ENCODE measurements at regions not wholly inside any gene's neighbourhood (a gene's known extent, or its start where the extent isn't known, plus 50 kb on each side); places are given as distances from the start of the nearest gene placed in this dataset.
"Not testable (repeated sequence)": the region's sequence is repeated elsewhere in the genome, so short reads cannot be mapped to it uniquely, and the experiment has no call there.

DNA sequence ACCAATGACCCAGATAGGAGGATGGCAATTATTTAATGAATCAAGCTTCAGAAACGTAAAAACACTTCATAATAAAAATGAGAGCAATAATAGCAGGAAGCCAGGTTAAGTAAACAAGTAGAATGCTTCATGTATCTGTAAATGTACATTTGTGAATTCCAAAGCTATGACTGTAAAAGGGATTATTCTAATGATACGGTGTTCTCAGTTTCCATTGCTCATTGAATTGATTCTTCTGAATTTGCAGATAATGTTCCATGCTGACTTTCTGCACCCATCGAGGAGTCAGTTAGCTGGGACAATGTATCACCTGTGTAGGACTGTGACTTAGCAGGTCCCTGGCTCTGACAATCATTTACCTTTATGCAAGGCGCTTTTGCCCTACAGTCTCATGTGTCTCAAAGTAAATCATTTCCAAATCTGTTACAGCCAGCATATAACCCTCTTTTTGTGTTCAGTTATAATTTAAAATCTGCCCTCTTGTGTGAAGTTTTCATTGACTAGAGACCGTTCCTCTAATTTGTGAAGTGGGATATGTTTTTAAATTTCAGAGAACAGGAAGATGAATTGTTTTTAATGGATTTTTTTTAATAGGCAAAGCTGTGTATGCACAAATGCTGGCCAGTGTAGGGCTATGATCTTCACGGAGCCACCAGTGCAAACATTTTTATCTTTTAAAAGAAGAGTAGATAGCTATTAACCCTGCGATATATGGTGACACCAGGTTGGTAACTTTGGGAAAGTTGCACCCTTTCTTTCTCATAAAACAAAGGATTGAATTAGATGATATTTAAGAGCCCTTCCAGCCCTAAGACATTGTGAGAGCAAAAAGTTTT is 267.1 kb downstream of the KLF5 start:
- WGBS, 3 donors: 26 to 69% (median 59%) methylated on average over 7 of the region's 7 CpGs
- H3K27ac ChIP-seq (ENCODE audit: low read depth, low read length): no peak overlapping the region

DNA sequence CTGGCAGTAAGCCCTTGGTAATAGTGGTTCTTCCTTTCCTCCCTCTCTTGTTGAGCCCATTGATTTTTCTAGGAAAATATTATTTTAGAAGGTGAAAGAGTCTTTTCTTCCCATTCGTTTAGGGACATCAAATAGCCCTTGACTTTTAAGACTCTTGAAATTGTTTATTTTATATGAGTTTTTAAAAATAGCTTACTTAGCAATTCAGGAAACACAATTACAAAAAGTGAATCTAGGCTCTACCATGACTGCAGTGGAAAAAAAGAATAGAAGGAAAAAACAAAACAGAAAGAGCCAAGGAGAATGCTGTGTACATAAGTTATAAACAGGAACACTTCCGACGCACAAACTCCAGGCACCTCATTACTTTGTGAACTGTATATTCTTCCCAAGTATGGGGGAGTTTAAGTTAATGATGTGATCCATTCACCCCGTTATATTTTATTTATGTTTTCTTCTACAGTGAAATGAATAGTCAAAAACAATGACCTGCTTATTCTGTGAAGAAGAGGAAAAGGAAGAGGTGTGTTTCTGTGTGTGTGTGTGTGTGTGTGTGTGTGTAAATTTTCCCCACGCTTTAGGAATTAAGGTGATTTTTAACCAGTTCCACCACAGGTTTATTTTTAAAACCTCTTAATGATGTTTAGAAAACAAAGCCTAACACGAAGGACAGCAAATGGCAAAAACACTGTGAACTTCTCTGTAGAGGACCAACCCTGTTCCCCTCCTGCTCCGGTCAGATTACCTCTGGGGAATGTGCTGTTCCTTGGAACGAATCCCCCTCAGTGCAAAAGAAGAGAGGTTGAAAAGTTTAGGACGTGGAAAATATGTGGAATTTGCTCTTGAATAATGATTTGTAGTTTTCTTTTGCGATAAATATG is 266.3 kb downstream of the KLF5 start:
- 46 to 56% (median 48%) methylated on average over 10 of the region's 10 CpGs for WGBS, 3 donors
- no peak overlapping the region for H3K27ac ChIP-seq (ENCODE audit: low read depth, low read length)

GRCh38 chr13:73323615-73324014 is 264.8 kb downstream of the KLF5 start:
- no peak overlapping the region for H3K27ac ChIP-seq (ENCODE audit: low read depth, low read length)
- WGBS, 3 donors: 70 to 91% (median 75%) methylated on average over 1 of the region's 1 CpG

DNA sequence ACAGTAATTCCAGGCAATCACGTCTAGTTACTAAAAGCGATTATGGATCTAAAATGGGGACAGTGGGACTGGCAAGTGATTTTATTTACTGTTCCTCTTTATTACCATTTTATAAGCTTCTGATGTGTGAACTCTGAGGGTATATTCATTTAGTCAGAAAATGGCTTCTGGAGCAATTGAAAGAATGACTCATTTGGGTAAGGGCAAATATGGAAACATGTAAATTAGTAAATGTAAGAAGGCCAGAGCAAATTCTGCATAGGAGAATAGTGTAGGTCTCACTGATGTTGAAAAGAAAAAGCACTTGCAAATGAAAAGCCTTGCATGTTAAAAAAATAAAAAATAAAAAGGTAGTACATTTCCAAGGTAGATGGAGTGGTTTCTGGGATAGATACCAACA is 262.2 kb downstream of the KLF5 start:
- H3K27ac ChIP-seq (ENCODE audit: low read depth, low read length): no peak overlapping the region

GRCh38 chr13:73317140-73317539 is 258.3 kb downstream of the KLF5 start:
- WGBS, 3 donors: 94 to 99% (median 98%) methylated on average over 2 of the region's 2 CpGs
- H3K27ac ChIP-seq (ENCODE audit: low read depth, low read length): no peak overlapping the region

More for the DNA sequence above, 262.2 kb downstream of the KLF5 start:
- WGBS, 3 donors: 93 to 99% (median 95%) methylated on average over 2 of the region's 2 CpGs

GRCh38 chr13:73310366-73310765 is 251.6 kb downstream of the KLF5 start:
- 73 to 91% (median 87%) methylated on average over 2 of the region's 2 CpGs for WGBS, 3 donors
- no peak overlapping the region for H3K27ac ChIP-seq (ENCODE audit: low read depth, low read length)

DNA sequence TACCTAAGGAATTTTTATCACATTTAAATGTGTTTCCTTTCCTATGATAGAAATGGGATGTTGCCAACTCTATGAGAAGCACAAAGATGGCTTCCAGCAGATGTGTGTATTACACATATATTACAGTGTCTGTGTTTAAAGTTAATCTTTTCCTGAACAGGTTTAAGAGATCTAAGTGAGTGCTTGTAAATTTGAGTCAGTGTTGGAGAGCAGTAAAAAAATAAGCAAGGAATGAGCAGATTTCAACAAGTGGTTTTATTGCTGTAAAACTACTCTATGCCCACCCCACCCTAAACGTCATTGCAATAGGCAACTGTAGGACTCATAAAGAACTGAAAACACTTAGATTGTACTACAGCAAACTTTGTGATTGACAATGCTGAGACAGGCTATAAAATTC is 248.7 kb downstream of the KLF5 start:
- H3K27ac ChIP-seq (ENCODE audit: low read depth, low read length): no peak overlapping the region
- WGBS, 3 donors: 52 to 83% (median 81%) methylated on average over 1 of the region's 1 CpG

DNA sequence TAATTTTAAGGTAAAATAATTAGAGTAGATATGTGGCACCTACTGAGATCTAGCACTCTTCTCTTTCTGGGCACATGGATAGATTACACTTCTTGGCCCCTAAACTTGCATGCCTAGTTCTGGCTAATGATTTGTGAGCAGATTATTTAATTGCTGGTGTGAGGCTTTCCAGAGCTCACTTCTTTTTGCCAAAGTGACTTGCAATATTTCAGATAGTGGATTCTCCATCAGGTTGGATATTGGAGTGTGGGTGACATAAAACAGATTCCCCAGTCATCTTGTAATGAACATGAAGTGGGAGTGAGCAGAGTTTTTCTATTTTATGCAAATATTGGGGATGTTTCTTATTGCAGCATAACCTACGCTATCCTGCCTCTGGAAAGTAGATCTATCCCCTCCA is 247.9 kb downstream of the KLF5 start:
- 85 to 100% (median 92%) methylated on average over 1 of the region's 1 CpG for WGBS, 3 donors
- no peak overlapping the region for H3K27ac ChIP-seq (ENCODE audit: low read depth, low read length)

DNA sequence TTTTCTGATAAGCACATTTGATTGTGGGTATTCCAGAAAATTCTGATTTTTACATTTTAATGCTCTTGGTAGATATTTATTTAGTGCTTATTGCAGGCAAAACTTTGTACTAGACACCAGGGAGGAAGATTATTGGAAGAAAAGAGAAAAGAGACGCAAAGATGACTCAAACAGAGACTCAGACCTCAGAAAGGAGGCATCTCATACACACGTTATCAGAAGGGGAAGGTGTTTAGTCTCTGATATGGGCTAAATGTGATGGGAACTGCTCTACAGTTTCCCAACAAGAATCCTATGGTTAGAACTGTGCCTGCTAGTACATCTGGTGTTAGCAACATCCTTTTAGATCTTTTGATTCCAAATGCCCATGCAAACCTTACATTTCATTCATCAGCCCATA is 245.6 kb downstream of the KLF5 start:
- WGBS, 3 donors: 77 to 86% (median 84%) methylated on average over 2 of the region's 2 CpGs
- no peak overlapping the region for H3K27ac ChIP-seq (ENCODE audit: low read depth, low read length)

DNA sequence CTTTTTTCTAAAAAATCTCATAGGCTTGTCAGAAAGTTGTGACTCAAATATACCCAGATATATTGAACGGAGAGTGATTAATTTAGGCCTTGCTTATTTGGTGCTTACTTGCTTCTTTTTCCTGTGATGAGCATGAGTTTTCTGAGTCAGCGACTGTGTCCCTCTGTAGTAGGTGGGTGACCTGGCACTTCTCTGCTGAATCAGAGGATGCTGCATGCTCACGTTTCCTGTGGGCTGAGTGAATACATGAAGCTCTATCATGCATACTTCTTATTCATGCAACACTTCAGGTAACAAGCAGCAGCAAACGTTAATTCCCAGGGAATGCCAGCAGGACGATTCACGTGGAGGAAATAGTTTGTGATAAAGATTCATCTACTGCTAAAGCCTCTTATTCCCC is 245.0 kb downstream of the KLF5 start:
- no peak overlapping the region for H3K27ac ChIP-seq (ENCODE audit: low read depth, low read length)
- 64 to 68% (median 65%) methylated on average over 6 of the region's 6 CpGs for whole genome bisulfite sequencing, 3 donors

GRCh38 chr13:73301622-73302021 is 242.8 kb downstream of the KLF5 start:
- not testable (repeated sequence) for H3K27ac ChIP-seq (ENCODE audit: low read depth, low read length)

- no peak overlapping the region for H3K27ac ChIP-seq (ENCODE audit: low read depth, low read length)
- 73 to 97% (median 94%) methylated on average over 3 of the region's 3 CpGs for WGBS, 3 donors
Observed at GRCh38 chr13:73300718-73301425, 242.1 kb downstream of the KLF5 start.

GRCh38 chr13:73299787-73300186 is 241.0 kb downstream of the KLF5 start:
- H3K27ac ChIP-seq (ENCODE audit: low read depth, low read length): no peak overlapping the region
- WGBS, 3 donors: 76 to 81% (median 78%) methylated on average over 2 of the region's 2 CpGs

DNA sequence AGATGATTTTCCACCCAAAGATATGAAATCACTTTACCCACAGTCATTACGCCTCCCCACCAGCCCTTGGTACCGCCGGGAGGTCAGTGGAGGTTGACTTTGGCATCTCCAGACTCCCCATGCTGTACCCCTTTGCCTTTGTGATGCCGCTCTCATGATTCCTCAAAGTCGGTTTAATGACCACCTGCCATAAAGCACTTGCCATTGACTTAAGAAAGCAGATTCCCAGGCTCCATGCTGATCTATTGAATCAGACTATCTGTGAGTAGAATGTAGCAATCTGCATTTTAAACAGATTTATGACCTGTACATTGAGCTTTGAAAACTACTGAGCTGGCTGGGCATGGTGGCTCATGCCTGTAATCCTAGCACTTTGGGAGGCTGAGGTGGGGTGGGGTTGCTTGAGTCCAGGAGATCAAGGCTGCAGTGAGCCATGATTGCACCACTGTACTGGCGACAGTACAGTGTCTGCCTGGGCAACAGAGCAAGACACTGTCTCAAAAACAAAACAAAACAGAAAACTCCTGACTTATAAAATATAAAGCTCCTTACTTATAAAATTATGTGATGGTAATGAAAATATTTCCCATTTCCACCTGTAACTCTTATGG is 235.2 kb downstream of the KLF5 start:
- WGBS, 3 donors: 89 to 91% (median 90%) methylated on average over 6 of the region's 6 CpGs
- H3K27ac ChIP-seq (ENCODE audit: low read depth, low read length): no peak overlapping the region

- H3K27ac ChIP-seq (ENCODE audit: low read depth, low read length): no peak overlapping the region
- WGBS, 3 donors: 83 to 92% (median 92%) methylated on average over 1 of the region's 1 CpG
Observed at GRCh38 chr13:73292127-73292526, 233.3 kb downstream of the KLF5 start.

DNA sequence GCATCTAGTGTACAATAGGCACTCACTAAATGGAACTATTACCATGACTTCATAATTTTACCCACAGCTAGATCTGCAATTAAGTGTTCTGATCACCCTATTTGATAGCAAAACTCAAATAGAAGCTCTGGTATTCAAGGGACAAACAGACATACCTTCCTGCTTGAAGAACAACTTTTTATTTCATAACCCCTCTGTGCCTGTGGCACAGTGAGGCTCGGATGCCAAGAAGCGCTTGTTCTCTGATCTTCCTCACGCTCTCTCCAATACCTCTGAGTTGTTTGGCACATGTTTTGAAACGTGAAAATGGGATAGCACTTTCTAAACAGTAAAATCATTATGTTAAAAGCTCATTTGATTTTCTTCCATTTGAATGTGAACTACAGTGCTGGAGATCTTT is 232.0 kb downstream of the KLF5 start:
- WGBS, 3 donors: 72 to 80% (median 73%) methylated on average over 4 of the region's 4 CpGs
- H3K27ac ChIP-seq (ENCODE audit: low read depth, low read length): no peak overlapping the region

- no peak overlapping the region for H3K27ac ChIP-seq (ENCODE audit: low read depth, low read length)
- WGBS, 3 donors: 82 to 92% (median 88%) methylated on average over 6 of the region's 6 CpGs
Observed at GRCh38 chr13:73288596-73288995, 229.8 kb downstream of the KLF5 start.

DNA sequence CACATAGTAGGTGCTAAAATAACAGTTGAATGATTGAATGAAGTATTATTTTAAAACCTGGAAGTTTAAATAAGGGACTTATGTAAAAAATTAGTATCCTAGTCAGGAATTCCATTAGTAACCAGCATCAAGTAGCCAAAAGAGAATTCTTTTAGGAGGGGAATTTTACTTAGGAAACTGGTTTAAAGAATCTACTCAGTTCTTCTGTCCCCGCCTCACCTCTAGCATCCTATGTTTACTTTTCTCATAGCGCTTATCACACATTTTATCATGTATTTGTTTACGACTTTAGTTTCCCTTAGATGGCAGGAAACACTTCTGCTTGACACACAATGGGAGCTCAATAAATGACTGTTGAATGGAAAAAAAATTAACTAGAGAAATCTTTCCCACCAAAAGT is 229.0 kb downstream of the KLF5 start:
- H3K27ac ChIP-seq (ENCODE audit: low read depth, low read length): no peak overlapping the region
- WGBS, 3 donors: 65 to 88% (median 82%) methylated on average over 3 of the region's 3 CpGs

Measured in adipose tissue (tissue), 3 donors.